ENCODE measurements at regions not wholly inside any gene's neighbourhood (a gene's known extent, or its start where the extent isn't known, plus 50 kb on each side); places are given as distances from the start of the nearest gene placed in this dataset.
A peak's percentile ranks its signal among the peaks of the same experiment; 100 is the strongest.

DNA sequence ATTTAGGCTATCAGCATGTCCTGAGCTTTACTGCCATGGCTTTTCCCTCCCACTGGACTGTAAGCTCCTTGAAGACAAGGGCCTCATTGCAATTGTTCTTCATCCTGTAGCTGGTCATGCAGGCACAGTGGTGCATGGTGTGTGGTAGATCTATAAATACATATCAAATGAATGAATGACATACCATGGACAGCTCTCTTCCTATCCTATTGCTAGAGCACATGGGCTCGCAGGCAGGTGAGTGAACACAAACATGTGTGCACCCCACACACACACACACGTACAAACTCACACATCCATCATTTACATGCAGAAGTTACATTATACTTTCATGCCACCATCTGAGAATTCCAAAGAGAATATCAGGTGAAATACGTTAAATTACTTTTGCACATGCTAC is 172.9 kb upstream of the RUNX1 start:
- Histone ChIP-seq H3K36me3 (ENCODE audit: insufficient read depth, low read length) (no peaks in the 10 kb centered on the region), H3K9me2 (replicated peaks; ENCODE audit: insufficient read depth, low read length) (no peaks in the 10 kb centered on the region), H3K4me2 (ENCODE audit: low read depth, low read length, poor library complexity, severe bottlenecking) (peak overlapping the region; percentile 28), H3K4me3 (ENCODE audit: low read length) (no peak overlapping the region), H3K27me3 (ENCODE audit: low read length) (no peaks in the 10 kb centered on the region), H3K9ac (ENCODE audit: low read length) (peak overlapping the region; percentile 34; the same call in 1 of the 2 replicates), H3K79me2 (ENCODE audit: low read length) (no peaks in the 10 kb centered on the region), H2AFZ (ENCODE audit: low read length) (no peak overlapping the region; the same call in 1 of the 2 replicates), H3K4me1 (ENCODE audit: low read length) (peaks cover 31% of the 10 kb centered on the region), H3K27ac (ENCODE audit: low read length) (peak overlapping the region; percentile 6; the same call in 1 of the 2 replicates), H3K9me3 (ENCODE audit: low read length) (no peaks in the 10 kb centered on the region), H4K20me1 (ENCODE audit: insufficient read depth, low read depth, low read length) (no peaks in the 10 kb centered on the region)
- no peak for DNase-seq

DNA sequence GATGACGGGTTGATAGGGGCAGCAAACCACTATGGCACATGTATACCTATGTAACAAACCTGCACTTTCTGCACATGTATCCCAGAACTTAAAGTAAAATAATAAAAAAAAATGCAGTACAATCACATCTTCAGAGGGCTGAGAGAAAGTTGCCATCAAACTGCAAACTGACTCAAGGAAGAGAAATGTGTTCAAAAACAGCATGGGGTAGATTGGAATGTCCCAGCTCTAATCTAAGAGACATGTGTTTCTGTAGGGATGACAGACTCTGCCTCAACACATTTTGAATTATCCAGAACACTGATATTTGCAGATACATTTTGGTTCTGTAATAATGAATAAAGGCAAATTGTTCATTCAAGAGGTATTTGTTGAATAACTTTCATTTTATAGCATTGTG is 171.2 kb upstream of the RUNX1 start:
- H4K20me1 ChIP-seq (ENCODE audit: insufficient read depth, low read depth, low read length) = no peaks in the 10 kb centered on the region
- H2AFZ ChIP-seq (ENCODE audit: low read length) = no peak overlapping the region
- no peak overlapping the region for H3K9ac ChIP-seq (ENCODE audit: low read length)
- no peak overlapping the region for H3K4me3 ChIP-seq (ENCODE audit: low read length)
- H3K27me3 ChIP-seq (ENCODE audit: low read length) = no peaks in the 10 kb centered on the region
- H3K4me1 ChIP-seq (ENCODE audit: low read length) = peaks cover 18% of the 10 kb centered on the region
- H3K9me3 ChIP-seq (ENCODE audit: low read length) = no peaks in the 10 kb centered on the region
- H3K4me2 ChIP-seq (ENCODE audit: low read depth, low read length, poor library complexity, severe bottlenecking) = no peak overlapping the region
- H3K79me2 ChIP-seq (ENCODE audit: low read length) = no peaks in the 10 kb centered on the region
- no peaks in the 10 kb centered on the region for H3K9me2 ChIP-seq (replicated peaks; ENCODE audit: insufficient read depth, low read length)
- H3K36me3 ChIP-seq (ENCODE audit: insufficient read depth, low read length) = no peaks in the 10 kb centered on the region
- no peak overlapping the region for H3K27ac ChIP-seq (ENCODE audit: low read length)
- no peak for DNase-seq

- peaks cover 18% of the 10 kb centered on the region for H3K4me1 ChIP-seq (ENCODE audit: low read length)
- H4K20me1 ChIP-seq (ENCODE audit: insufficient read depth, low read depth, low read length) = no peaks in the 10 kb centered on the region
- DNase-seq = no peak
- no peak overlapping the region for H3K27ac ChIP-seq (ENCODE audit: low read length)
- no peak overlapping the region for H3K9ac ChIP-seq (ENCODE audit: low read length)
- no peak overlapping the region for H3K4me2 ChIP-seq (ENCODE audit: low read depth, low read length, poor library complexity, severe bottlenecking)
- H3K36me3 ChIP-seq (ENCODE audit: insufficient read depth, low read length) = no peaks in the 10 kb centered on the region
- no peaks in the 10 kb centered on the region for H3K27me3 ChIP-seq (ENCODE audit: low read length)
- H2AFZ ChIP-seq (ENCODE audit: low read length) = no peak overlapping the region
- H3K4me3 ChIP-seq (ENCODE audit: low read length) = no peak overlapping the region
- no peaks in the 10 kb centered on the region for H3K79me2 ChIP-seq (ENCODE audit: low read length)
- no peaks in the 10 kb centered on the region for H3K9me2 ChIP-seq (replicated peaks; ENCODE audit: insufficient read depth, low read length)
- H3K9me3 ChIP-seq (ENCODE audit: low read length) = no peaks in the 10 kb centered on the region
Measured at GRCh38 chr21:35219719-35220118, 170.6 kb upstream of the RUNX1 start.

DNA sequence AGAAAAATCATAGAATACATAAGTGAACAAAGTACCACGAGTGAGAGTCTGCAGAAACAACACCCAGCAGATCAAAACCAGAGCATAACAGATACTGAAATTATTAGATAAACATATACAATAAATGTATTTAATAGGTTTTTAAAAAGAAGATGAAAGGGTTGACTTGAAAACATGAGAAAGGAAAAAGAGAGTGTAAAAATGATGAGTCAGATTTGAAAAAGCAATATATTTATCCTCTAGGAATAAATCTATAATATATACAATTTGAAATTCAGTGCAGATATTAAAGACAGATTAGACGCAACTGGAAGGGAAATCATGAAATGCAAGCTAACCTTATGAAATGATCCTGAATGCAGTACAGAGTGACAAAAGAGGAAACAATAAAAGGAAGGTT is 170.2 kb upstream of the RUNX1 start:
- no peak overlapping the region for H2AFZ ChIP-seq (ENCODE audit: low read length)
- no peak overlapping the region for H3K4me2 ChIP-seq (ENCODE audit: low read depth, low read length, poor library complexity, severe bottlenecking)
- no peaks in the 10 kb centered on the region for H3K79me2 ChIP-seq (ENCODE audit: low read length)
- H3K36me3 ChIP-seq (ENCODE audit: insufficient read depth, low read length) = no peaks in the 10 kb centered on the region
- no peaks in the 10 kb centered on the region for H3K9me3 ChIP-seq (ENCODE audit: low read length)
- no peaks in the 10 kb centered on the region for H3K27me3 ChIP-seq (ENCODE audit: low read length)
- no peak overlapping the region for H3K9ac ChIP-seq (ENCODE audit: low read length)
- H3K4me3 ChIP-seq (ENCODE audit: low read length) = no peak overlapping the region
- peaks cover 18% of the 10 kb centered on the region for H3K4me1 ChIP-seq (ENCODE audit: low read length)
- no peaks in the 10 kb centered on the region for H4K20me1 ChIP-seq (ENCODE audit: insufficient read depth, low read depth, low read length)
- H3K27ac ChIP-seq (ENCODE audit: low read length) = no peak overlapping the region
- DNase-seq = no peak
- no peaks in the 10 kb centered on the region for H3K9me2 ChIP-seq (replicated peaks; ENCODE audit: insufficient read depth, low read length)

GRCh38 chr21:35217504-35218060 is 168.5 kb upstream of the RUNX1 start:
- peaks cover 18% of the 10 kb centered on the region for H3K4me1 ChIP-seq (ENCODE audit: low read length)
- H4K20me1 ChIP-seq (ENCODE audit: insufficient read depth, low read depth, low read length) = no peaks in the 10 kb centered on the region
- H3K27me3 ChIP-seq (ENCODE audit: low read length) = no peaks in the 10 kb centered on the region
- no peak overlapping the region for H2AFZ ChIP-seq (ENCODE audit: low read length)
- no peak overlapping the region for H3K9ac ChIP-seq (ENCODE audit: low read length)
- H3K27ac ChIP-seq (ENCODE audit: low read length) = no peak overlapping the region
- no peaks in the 10 kb centered on the region for H3K9me3 ChIP-seq (ENCODE audit: low read length)
- H3K79me2 ChIP-seq (ENCODE audit: low read length) = no peaks in the 10 kb centered on the region
- no peak overlapping the region for H3K4me2 ChIP-seq (ENCODE audit: low read depth, low read length, poor library complexity, severe bottlenecking)
- H3K36me3 ChIP-seq (ENCODE audit: insufficient read depth, low read length) = no peaks in the 10 kb centered on the region
- no peak overlapping the region for H3K4me3 ChIP-seq (ENCODE audit: low read length)
- H3K9me2 ChIP-seq (replicated peaks; ENCODE audit: insufficient read depth, low read length) = no peaks in the 10 kb centered on the region
- no peak for DNase-seq

DNA sequence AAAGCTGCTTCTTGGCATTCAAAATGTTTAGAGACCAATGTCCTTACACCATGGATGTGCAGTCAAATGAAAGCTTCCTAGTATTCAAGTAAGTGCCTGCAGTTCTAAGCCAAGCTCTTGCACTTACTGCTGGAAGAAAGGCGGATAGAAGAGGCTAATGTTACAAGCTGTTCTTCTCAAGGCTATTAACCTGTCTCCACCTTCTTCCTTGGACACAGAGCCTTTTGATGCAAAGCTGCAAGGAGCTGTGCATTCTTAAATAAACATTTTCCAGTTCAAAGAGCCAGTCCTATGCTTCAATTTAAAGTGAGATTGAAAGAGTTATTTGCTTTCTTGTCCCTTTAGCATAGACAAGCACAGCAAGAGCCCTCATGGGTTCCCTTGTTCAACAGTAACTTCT is 167.9 kb upstream of the RUNX1 start:
- no peaks in the 10 kb centered on the region for H3K27me3 ChIP-seq (ENCODE audit: low read length)
- no peaks in the 10 kb centered on the region for H3K9me2 ChIP-seq (replicated peaks; ENCODE audit: insufficient read depth, low read length)
- no peak for DNase-seq
- H3K4me2 ChIP-seq (ENCODE audit: low read depth, low read length, poor library complexity, severe bottlenecking) = no peak overlapping the region
- no peak overlapping the region for H3K4me3 ChIP-seq (ENCODE audit: low read length)
- no peaks in the 10 kb centered on the region for H3K36me3 ChIP-seq (ENCODE audit: insufficient read depth, low read length)
- H3K79me2 ChIP-seq (ENCODE audit: low read length) = no peaks in the 10 kb centered on the region
- no peak overlapping the region for H3K9ac ChIP-seq (ENCODE audit: low read length)
- no peak overlapping the region for H2AFZ ChIP-seq (ENCODE audit: low read length)
- H4K20me1 ChIP-seq (ENCODE audit: insufficient read depth, low read depth, low read length) = no peaks in the 10 kb centered on the region
- H3K9me3 ChIP-seq (ENCODE audit: low read length) = no peaks in the 10 kb centered on the region
- H3K27ac ChIP-seq (ENCODE audit: low read length) = no peak overlapping the region
- H3K4me1 ChIP-seq (ENCODE audit: low read length) = peaks cover 18% of the 10 kb centered on the region

- Histone ChIP-seq H3K79me2 (ENCODE audit: low read length) (no peaks in the 10 kb centered on the region), H3K4me3 (ENCODE audit: low read length) (no peak overlapping the region), H4K20me1 (ENCODE audit: insufficient read depth, low read depth, low read length) (no peaks in the 10 kb centered on the region), H3K9ac (ENCODE audit: low read length) (no peak overlapping the region), H3K27ac (ENCODE audit: low read length) (no peak overlapping the region), H3K4me1 (ENCODE audit: low read length) (peaks cover 22% of the 10 kb centered on the region), H3K4me2 (ENCODE audit: low read depth, low read length, poor library complexity, severe bottlenecking) (no peak overlapping the region), H3K9me3 (ENCODE audit: low read length) (no peaks in the 10 kb centered on the region), H3K36me3 (ENCODE audit: insufficient read depth, low read length) (no peaks in the 10 kb centered on the region), H3K27me3 (ENCODE audit: low read length) (no peaks in the 10 kb centered on the region), H2AFZ (ENCODE audit: low read length) (no peak overlapping the region), H3K9me2 (replicated peaks; ENCODE audit: insufficient read depth, low read length) (no peaks in the 10 kb centered on the region)
- DNase-seq = no peak
Measured at GRCh38 chr21:35215870-35216269, 166.8 kb upstream of the RUNX1 start.

DNA sequence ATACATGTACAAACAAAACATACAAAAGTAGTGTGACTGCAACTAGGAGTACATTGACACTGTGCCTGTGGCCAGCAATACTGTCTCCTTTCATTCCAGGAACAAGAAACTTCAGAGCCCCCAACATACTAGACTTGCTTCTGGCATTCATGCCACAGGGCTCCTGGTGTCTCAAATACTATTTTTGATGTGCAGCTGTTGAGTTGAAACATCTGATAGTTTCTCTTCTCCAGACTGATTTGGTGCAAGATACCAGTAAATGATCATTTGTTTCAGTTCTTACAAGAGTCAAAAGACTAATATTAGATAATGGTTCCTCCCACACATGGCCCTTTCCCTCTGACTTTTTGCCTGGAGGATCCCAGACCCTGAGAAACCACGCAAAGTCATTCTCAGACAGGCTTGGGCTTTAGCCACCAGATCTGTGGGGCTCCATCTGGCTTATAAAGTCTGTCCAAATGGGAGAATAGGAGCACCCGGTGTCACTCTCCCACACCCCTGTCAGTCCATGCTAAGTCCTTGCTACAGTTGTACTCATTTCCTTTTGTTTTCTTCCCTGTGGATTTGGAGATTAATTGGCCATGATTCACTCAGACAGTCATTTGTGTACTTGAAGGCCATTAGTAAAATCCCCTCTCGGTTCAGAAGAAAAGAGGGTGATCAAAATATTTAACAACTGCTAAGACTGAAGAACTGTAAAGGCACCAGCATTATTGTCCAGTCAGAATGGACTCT is 163.5 kb upstream of the RUNX1 start:
- Histone ChIP-seq H3K27me3 (ENCODE audit: low read length) (no peaks in the 10 kb centered on the region), H3K4me3 (ENCODE audit: low read length) (no peak overlapping the region), H3K9me3 (ENCODE audit: low read length) (no peaks in the 10 kb centered on the region), H3K27ac (ENCODE audit: low read length) (no peak overlapping the region), H3K79me2 (ENCODE audit: low read length) (no peaks in the 10 kb centered on the region), H4K20me1 (ENCODE audit: insufficient read depth, low read depth, low read length) (no peaks in the 10 kb centered on the region), H3K9me2 (replicated peaks; ENCODE audit: insufficient read depth, low read length) (no peaks in the 10 kb centered on the region), H3K9ac (ENCODE audit: low read length) (no peak overlapping the region), H3K4me2 (ENCODE audit: low read depth, low read length, poor library complexity, severe bottlenecking) (no peak overlapping the region), H3K4me1 (ENCODE audit: low read length) (peaks cover 19% of the 10 kb centered on the region), H3K36me3 (ENCODE audit: insufficient read depth, low read length) (no peaks in the 10 kb centered on the region), H2AFZ (ENCODE audit: low read length) (no peak overlapping the region)
- no peak for DNase-seq
